IMR-90 (cell line): ENCODE measurements at regions not wholly inside any gene's neighbourhood (a gene's known extent, or its start where the extent isn't known, plus 50 kb on each side); places are given as distances from the start of the nearest gene placed in this dataset.

Experiments used
- ATAC-seq: fragments of 200-7000 bp; cut with Tn5 transposase; 2 replicates; pipeline ENCODE4 v1.9.1; 2020; ENCODE audit warnings: low read depth, mild to moderate bottlenecking, moderate library complexity
- BruUV-seq: library from RNA; stranded (reverse); fragments of 400-500 nt; replicated peaks from 2 replicates; lab custom pipeline; 2021; lab: Mats Ljungman, UMichigan
- CTCF ChIA-PET: fragments of 300-600 bp; formaldehyde crosslinking; extraction: SDS; loops from one replicate; lab custom pipeline; 2021; ENCODE audit warnings: antibody characterized with exemption; lab: Yijun Ruan, JAX
- POLR2A ChIA-PET: fragments of 300-600 bp; sonication (Branson Sonifier 250); formaldehyde crosslinking; loops from one replicate; lab custom pipeline; 2022; ENCODE audit warnings: antibody characterized with exemption; ENCODE audit not compliant: unreplicated experiment; lab: Charles Lee
- DNase-seq: peaks from one replicate; pipeline ENCODE4 v3.0.0; 2013
- H2AFZ ChIP-seq: replicated peaks from 2 replicates; pipeline ENCODE3; 2013; ENCODE audit warnings: low read length, mild to moderate bottlenecking; ENCODE audit not compliant: poor library complexity
- H2AK5ac ChIP-seq: 2 replicates; pipeline ENCODE4 v1.6.1; 2013; ENCODE audit warnings: low read depth, low read length, inconsistent platforms
- H2AK9ac ChIP-seq: replicated peaks from 2 replicates; pipeline ENCODE3; 2013; ENCODE audit warnings: mild to moderate bottlenecking, low read depth, low read length, moderate library complexity; ENCODE audit not compliant: poor library complexity
- H2BK120ac ChIP-seq: 2 replicates; pipeline ENCODE4 v1.6.1; 2013; ENCODE audit warnings: low read depth, low read length, inconsistent platforms
- H2BK15ac ChIP-seq: 3 replicates; pipeline ENCODE4 v1.6.1; 2013; ENCODE audit warnings: low read depth, low read length, inconsistent platforms
- H2BK20ac ChIP-seq: 2 replicates; pipeline ENCODE4 v1.6.1; 2013; ENCODE audit warnings: low read depth, mild to moderate bottlenecking, inconsistent platforms, low read length, moderate library complexity
- H2BK5ac ChIP-seq: 2 replicates; pipeline ENCODE4 v1.6.1; 2013; ENCODE audit warnings: mild to moderate bottlenecking, low read depth, low read length, inconsistent platforms; ENCODE audit not compliant: poor library complexity, severe bottlenecking
- H3K14ac ChIP-seq: replicated peaks from 2 replicates; pipeline ENCODE4 v1.6.1; 2013; ENCODE audit warnings: low read depth, low read length, inconsistent platforms
- H3K18ac ChIP-seq: 2 replicates; pipeline ENCODE4 v1.6.1; 2013; ENCODE audit warnings: low read depth, low read length, control low read depth
- H3K23ac ChIP-seq: 2 replicates; pipeline ENCODE4 v1.6.1; 2013; ENCODE audit warnings: low read depth, low read length, inconsistent platforms
- H3K27ac ChIP-seq: 2 replicates; pipeline ENCODE4 v1.5.1; 2013; ENCODE audit warnings: mild to moderate bottlenecking, control low read depth, low read length; ENCODE audit not compliant: insufficient read depth
- H3K27me3 ChIP-seq: 2 replicates; pipeline ENCODE4 v1.6.1; 2013; ENCODE audit warnings: low read length; ENCODE audit not compliant: control insufficient read depth, insufficient read depth
- H3K36me3 ChIP-seq: 2 replicates; pipeline ENCODE4 v1.6.1; 2013; ENCODE audit warnings: low read length, mixed read lengths; ENCODE audit not compliant: control insufficient read depth, insufficient read depth
- H3K4ac ChIP-seq: 2 replicates; pipeline ENCODE4 v1.6.1; 2013; ENCODE audit warnings: low read depth, low read length, inconsistent platforms
- H3K4me1 ChIP-seq: 2 replicates; pipeline ENCODE4 v1.6.1; 2013; ENCODE audit warnings: low read length, mixed read lengths; ENCODE audit not compliant: control insufficient read depth, insufficient read depth
- H3K4me2 ChIP-seq: 2 replicates; pipeline ENCODE4 v1.6.1; 2013; ENCODE audit warnings: low read depth, mild to moderate bottlenecking, control low read depth, low read length, moderate library complexity
- H3K4me3 ChIP-seq: 2 replicates; pipeline ENCODE4 v1.5.1; 2013; ENCODE audit warnings: low read depth, mild to moderate bottlenecking, control low read depth, low read length, moderate library complexity; ENCODE audit not compliant: insufficient read depth
- H3K56ac ChIP-seq: 2 replicates; pipeline ENCODE4 v1.6.1; 2013; ENCODE audit warnings: low read length, inconsistent platforms; ENCODE audit not compliant: insufficient read depth; ENCODE audit errors: extremely low read depth
- H3K79me1 ChIP-seq, 2 experiments: 2 replicates each; pipeline ENCODE4 v1.6.1; 2013; ENCODE audit warnings: low read length in 2 of 2, inconsistent platforms in 1 of 2, low read depth in 1 of 2
- H3K9ac ChIP-seq: 2 replicates; pipeline ENCODE4 v1.6.1; 2013; ENCODE audit warnings: low read depth, low read length, control low read depth
- H3K9me1 ChIP-seq: 2 replicates; pipeline ENCODE4 v1.6.1; 2013; ENCODE audit warnings: low read length, inconsistent platforms; ENCODE audit not compliant: insufficient read depth
- H3K9me3 ChIP-seq: 2 replicates; pipeline ENCODE4 v1.6.1; 2013; ENCODE audit warnings: low read length; ENCODE audit not compliant: control insufficient read depth, insufficient read depth
- H4K20me1 ChIP-seq: 2 replicates; pipeline ENCODE4 v1.6.1; 2013; ENCODE audit warnings: low read length, inconsistent platforms; ENCODE audit not compliant: insufficient read depth
- H4K5ac ChIP-seq: 2 replicates; pipeline ENCODE4 v1.6.1; 2013; ENCODE audit warnings: mild to moderate bottlenecking, low read depth, low read length, control low read depth
- H4K8ac ChIP-seq, 2 experiments: 2 replicates each; pipeline ENCODE4 v1.6.1; 2013; ENCODE audit warnings: low read depth in 2 of 2, low read length in 2 of 2, control low read depth in 1 of 2, inconsistent platforms in 1 of 2
- H4K91ac ChIP-seq: 2 replicates; pipeline ENCODE4 v1.6.1; 2013; ENCODE audit warnings: low read depth, low read length, inconsistent platforms; ENCODE audit not compliant: insufficient read depth
- BHLHE40 ChIP-seq: fragments of 150-350 bp; IDR thresholded peaks from 2 replicates; pipeline ENCODE4 v1.6.1; 2016; ENCODE audit warnings: mild to moderate bottlenecking, low read depth, low read length
- CEBPB ChIP-seq: IDR thresholded peaks from 2 replicates; pipeline ENCODE4 v1.6.1; 2012; ENCODE audit warnings: low read depth, low read length, improper control_type of control experiment
- CHD1 ChIP-seq: IDR thresholded peaks from 2 replicates; pipeline ENCODE4 v1.6.1; 2012; ENCODE audit warnings: low read depth, low read length, improper control_type of control experiment
- MAFK ChIP-seq: IDR thresholded peaks from 2 replicates; pipeline ENCODE4 v1.6.1; 2012; ENCODE audit warnings: low read depth, low read length, improper control_type of control experiment
- MAZ ChIP-seq: IDR thresholded peaks from 2 replicates; pipeline ENCODE4 v1.6.1; 2012; ENCODE audit warnings: low read depth, mild to moderate bottlenecking, low read length, improper control_type of control experiment, moderate library complexity, borderline replicate concordance
- POLR2A ChIP-seq: IDR thresholded peaks from 2 replicates; pipeline ENCODE4 v1.6.1; 2012; ENCODE audit warnings: mild to moderate bottlenecking, low read depth, low read length
- RAD21 ChIP-seq: IDR thresholded peaks from 2 replicates; pipeline ENCODE4 v1.6.1; 2012; ENCODE audit warnings: low read length, improper control_type of control experiment
- RCOR1 ChIP-seq: IDR thresholded peaks from 2 replicates; pipeline ENCODE4 v1.6.1; 2012; ENCODE audit warnings: mild to moderate bottlenecking, low read length, improper control_type of control experiment; ENCODE audit not compliant: insufficient replicate concordance
- WGBS, 2 experiments: methylation state at CpG; one replicate each; pipeline versions ENCODE4 v1.1.5 to v1.1.7; 2013; ENCODE audit warnings: missing lambda C conversion rate in 2 of 2; ENCODE audit not compliant: insufficient read length in 1 of 2; ENCODE audit errors: extremely low coverage in 2 of 2; 5-methylcytosine and 5-hydroxymethylcytosine counted together
- dilution Hi-C: fragments of 300-500 bp; cut with HindIII; formaldehyde crosslinking; loops from one replicate; pipeline ENCODE4 v1.14.3; 2018; ENCODE audit warnings: low sequenced_read_pairs; ENCODE audit not compliant: unreplicated experiment
- in situ Hi-C: fragments of 300-500 bp; cut with MboI; formaldehyde crosslinking; loops from 3 replicates; pipeline ENCODE4 v1.14.3; 2019; ENCODE audit warnings: low sequenced_read_pairs, inconsistent platforms, mixed read lengths
- intact Hi-C: fragments of 100-400 bp; cut with micrococcal nuclease; formaldehyde crosslinking; loops from 2 replicates; pipeline ENCODE4 v1.10.0; 2022
- TF ChIP-seq, protein P1 (sequence below): fragments of 150-350 bp; IDR thresholded peaks from 2 replicates; pipeline ENCODE4 v1.6.1; 2016; ENCODE audit warnings: low read depth, mild to moderate bottlenecking, low read length, moderate library complexity, borderline replicate concordance

- WGBS, 2 experiments = no CpG with 5 or more reads among the region's 3 CpGs
- Histone ChIP-seq H3K4me1 (no peaks in the 10 kb centered on the region), H3K56ac (no peak overlapping the region), H3K4me2 (no peak overlapping the region), H3K4ac (no peak overlapping the region), H3K14ac (no peak overlapping the region), H3K27ac (no peak overlapping the region), H3K18ac (no peak overlapping the region), H3K4me3 (no peak overlapping the region), H3K9ac (no peak overlapping the region), H2AK9ac (no peak overlapping the region), H4K91ac (no peak overlapping the region), H2AFZ (no peak overlapping the region), H2BK20ac (no peak overlapping the region), H4K8ac (no peak overlapping the region), H4K20me1 (no peaks in the 10 kb centered on the region), H3K9me1 (no peaks in the 10 kb centered on the region), H2AK5ac (no peak overlapping the region), H2BK5ac (no peak overlapping the region), H4K5ac (no peak overlapping the region), H3K36me3 (no peaks in the 10 kb centered on the region), H3K23ac (no peak overlapping the region), H2BK15ac (no peak overlapping the region), H3K9me3 (peaks cover 8% of the 10 kb centered on the region), H2BK120ac (no peak overlapping the region), H3K27me3 (no peaks in the 10 kb centered on the region), H3K79me1 (no peaks in the 10 kb centered on the region)
- in situ Hi-C loops (no loop called here), intact Hi-C loops (no loop called here), dilution Hi-C loops (no loop called here)
- ChIA-PET POLR2A (no interaction called here), CTCF (no interaction called here)
- TF ChIP-seq RAD21 = no peak
- TF ChIP-seq RCOR1 = no peak
- TF ChIP-seq BHLHE40 = no peak
- no peak for TF ChIP-seq MAZ
- no peak for TF ChIP-seq MAFK
- TF ChIP-seq, protein P1, sequence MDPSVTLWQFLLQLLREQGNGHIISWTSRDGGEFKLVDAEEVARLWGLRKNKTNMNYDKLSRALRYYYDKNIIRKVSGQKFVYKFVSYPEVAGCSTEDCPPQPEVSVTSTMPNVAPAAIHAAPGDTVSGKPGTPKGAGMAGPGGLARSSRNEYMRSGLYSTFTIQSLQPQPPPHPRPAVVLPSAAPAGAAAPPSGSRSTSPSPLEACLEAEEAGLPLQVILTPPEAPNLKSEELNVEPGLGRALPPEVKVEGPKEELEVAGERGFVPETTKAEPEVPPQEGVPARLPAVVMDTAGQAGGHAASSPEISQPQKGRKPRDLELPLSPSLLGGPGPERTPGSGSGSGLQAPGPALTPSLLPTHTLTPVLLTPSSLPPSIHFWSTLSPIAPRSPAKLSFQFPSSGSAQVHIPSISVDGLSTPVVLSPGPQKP = no peak
- TF ChIP-seq CHD1 = no peak
- no peak for TF ChIP-seq POLR2A
- TF ChIP-seq CEBPB = no peak
- BruUV-seq = no TSS peak
- DNase-seq = no peak
- ATAC-seq = no peak
Observed at GRCh38 chr3:5489536-5489935, 302.0 kb downstream of the EDEM1 start.
